ENCODE measurements at regions not wholly inside any gene's neighbourhood (a gene's known extent, or its start where the extent isn't known, plus 50 kb on each side); places are given as distances from the start of the nearest gene placed in this dataset.

DNA sequence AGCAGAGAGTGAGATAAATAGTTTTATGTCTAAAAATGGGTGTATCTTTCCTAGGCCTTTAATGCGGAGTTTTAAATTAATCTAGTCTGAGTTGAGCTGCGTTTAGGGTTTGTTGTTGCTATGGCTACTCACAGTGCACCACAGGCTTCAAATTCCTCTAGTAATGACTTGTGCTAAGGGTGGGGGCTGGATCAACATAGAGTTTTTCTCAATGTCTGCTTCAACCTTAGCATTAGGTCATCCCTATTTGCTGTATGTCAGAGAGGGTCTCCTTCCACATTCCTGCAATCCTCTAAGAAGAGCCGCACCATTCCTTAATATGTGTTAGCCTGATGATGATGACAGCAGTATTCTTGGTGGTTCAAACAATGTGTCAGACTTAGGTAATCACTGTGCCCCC, 465.6 kb upstream of the KIF2A start:
- DNase-seq: no peak

DNA sequence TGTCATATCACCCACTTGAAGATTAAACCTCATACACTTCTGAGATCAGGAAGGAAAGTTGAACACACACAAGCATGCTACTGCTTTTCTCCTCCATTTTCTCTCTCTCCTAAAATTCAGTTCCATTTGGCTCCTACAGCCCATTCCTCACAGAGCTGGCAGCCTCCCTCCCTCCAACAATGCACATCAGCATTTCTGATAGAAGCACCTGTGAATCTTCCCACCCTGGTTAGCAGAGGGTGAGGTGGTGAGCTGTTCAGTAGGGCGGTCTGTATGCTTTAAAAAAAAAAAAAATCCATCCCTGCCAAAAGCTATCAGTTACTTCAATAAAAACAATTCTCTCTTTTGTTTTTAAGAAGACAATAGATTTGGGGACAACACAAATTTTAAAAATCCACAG, 463.2 kb upstream of the KIF2A start:
- no peak for DNase-seq

DNA sequence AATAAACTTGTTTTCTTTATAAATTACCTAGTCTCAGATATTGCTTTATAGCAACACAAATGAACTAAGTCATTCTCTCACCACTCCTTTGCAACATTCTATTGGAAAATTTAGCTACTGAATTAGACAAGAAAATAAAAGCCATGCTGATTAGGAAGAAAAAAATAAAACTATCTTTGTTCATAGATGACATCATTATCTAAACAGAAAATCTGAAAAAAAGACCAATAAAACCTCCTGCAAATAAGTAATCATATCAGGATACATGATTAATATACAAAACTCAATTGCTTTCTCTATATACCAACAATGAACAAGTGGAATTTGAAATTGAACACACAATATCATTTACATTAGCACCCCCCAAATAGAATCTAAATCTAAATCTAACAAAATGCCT, 455.3 kb upstream of the KIF2A start:
- DNase-seq: no peak

DNA sequence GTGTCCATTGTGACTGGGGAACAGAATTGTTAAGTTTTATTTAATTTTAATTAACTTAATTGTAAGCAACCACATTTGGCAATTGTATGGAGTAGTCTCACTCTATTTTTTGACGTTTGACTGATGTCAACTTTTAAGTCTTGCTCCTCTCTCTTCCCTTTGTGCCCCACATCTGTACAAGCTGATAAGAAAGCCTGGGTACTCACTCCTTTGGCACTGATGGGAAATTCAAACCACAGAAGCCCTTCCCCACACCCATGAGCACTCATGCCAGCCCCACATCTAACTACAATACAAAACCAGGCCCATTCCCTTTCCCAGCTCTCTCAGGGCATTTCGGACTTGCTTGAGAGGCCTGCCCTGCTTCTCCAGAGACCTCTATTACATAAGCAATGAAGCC, 451.5 kb upstream of the KIF2A start:
- no peak for DNase-seq

DNA sequence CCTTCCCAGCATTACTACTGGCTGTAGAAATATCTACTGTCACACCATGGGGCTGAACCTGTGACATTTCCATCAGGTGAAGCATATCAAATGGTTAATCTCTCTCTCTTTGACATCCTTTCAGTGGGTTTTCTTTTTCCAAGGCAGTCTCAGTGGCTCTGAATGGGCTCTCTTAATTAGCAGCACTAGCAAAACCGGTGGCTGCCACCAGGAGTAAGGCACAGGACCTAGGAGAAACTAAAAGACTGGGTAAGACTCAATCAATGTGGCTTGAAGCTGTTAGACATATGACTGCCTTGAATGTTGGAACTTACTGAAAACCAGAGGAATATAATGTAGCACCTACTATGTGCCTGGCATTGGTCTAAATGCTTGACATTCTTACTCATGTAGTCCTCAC, 445.0 kb upstream of the KIF2A start:
- no peak for DNase-seq

DNA sequence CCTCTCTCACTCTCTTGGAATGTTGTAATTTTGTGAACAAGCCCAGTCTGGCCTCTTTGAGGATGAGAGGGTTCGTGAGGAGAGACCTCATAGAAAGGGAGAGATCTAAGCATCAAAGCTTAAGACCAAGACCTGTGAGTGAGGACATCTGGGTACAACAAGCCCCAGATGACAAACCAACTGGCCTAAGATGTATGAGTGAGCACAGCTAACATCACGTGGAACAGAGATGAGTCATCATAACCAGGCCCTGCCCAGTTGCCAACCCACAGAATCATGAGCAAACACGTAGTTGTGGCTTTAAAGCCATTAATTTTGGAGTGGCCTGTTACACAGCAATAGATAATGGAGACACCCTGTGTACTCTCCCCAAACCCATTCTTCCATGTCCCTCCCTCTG, 439.1 kb upstream of the KIF2A start:
- no peak for DNase-seq

DNA sequence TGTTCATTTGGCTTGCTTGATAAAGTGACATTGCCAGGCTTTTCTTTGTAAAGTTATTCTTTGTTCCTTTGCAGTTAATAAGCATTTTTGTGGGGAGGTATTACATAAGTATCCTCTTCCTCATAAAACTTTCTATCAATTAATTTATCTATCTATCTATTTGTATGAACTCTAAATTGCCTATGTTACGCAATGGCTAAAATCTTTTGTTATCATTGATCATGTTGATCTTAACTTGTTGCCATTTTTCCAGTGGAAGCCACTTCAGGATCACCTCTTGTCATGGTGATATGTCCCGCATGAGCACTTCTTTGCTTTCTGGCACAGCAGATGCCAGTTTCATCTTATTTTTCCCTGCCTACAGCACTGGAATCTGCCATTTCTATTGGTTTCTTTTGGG, 436.7 kb upstream of the KIF2A start:
- DNase-seq: no peak

DNA sequence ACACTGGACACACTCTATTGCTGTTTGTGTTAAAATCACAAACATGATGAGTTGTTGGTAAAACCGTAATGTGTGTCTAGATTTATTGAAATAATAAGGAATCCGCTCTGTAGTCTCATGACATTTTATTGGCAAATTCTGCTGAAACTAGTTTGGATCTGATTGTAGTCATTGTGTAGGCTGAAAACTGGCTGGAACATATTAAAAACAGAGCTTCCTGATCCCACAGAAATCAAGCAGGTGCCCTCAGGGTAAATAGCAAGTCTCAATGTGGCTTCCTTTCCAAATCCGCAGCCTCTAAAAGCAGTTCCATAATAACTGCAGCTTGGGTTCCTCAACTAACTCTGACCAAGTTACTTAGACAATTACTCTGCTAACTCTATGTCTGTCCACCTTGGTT, 427.5 kb upstream of the KIF2A start:
- no peak for DNase-seq

DNA sequence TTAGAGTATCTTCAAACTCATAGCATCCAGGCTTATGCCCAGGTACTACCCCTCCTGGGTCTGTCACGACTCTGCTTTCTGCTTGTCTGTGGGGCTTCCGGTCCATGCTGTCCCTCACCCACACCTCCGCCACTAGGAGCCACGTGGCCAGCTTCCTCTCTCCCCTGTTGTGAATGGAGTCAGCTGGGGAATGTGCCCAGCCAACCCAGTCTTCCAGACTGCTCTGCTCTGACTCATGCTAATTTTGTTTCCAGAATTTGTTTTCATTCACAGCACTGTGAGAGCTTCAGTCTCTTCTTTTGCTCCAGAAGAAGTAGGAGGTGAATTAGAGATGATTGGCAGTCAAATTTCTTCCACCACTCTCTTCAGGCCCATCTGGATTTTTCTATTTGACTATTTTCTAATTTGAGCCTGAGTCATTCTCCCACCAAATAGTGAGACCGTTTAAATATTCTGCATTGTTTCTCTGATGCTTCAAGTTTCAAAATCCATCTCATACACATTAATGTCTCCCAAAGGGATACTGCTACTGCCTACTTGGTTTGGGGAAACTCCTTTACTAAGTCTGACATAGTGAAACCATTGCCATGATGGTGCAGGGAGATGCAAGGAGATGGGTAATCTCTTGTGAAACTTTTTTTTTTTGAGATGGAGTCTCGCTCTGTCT, 424.1 kb upstream of the KIF2A start:
- DNase-seq: no peak

DNA sequence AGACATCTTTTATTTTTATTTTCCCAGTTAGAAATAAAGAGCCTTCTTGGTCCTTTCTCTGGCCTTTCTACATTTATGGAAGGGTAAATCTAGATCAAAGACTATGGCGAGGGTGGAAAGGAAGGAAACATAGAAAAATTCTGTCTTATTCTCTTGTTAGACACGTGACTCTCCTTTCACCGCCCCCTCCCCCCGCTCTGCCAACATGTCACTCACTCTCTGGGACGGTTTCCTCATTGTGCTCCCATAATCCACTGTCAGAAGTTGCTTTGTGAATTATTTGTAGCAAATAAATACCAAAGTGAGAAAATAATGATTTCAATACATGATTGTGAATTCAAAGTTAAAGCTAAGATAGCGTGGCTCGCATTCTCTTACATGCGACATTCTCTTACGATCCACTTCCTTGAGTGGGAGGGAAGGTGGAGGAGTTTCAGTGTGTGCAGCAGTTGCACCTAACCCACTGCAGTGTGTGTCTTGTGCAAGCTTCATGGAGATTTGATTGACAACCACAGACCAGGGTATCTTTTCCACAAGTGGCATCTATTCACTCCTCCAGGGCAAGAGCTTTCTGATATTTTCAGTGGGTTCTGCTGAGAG, 423.0 kb upstream of the KIF2A start:
- DNase-seq: no peak

DNA sequence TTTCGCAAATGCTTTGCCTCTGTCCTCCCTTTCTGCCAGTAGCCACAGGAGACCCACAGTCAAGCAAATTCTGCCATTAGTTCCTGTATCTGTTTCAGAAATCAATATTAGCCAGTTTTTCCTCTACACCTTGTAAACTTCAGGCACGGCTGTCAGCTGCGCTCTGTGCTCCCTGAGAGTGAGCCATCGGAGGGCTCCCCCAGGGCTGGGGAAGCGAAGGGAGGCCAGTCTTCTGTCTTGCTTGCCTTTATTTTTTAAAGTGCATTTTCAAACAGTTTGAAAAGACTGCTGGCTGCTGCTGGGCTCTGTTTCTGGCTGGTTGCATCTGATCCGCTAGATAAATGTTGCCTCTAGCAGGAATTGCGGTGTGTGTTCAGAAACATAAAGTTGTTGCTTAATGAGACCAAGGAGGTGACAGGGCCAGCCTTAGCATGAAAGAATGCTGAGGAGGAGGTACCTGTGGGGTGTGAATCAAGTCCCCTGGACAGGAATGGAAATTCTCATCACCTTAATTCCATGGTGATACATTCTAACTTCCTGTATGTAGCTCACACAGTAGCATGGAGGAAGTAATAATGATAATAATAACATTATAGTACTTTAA, 421.7 kb upstream of the KIF2A start:
- DNase-seq: no peak

DNA sequence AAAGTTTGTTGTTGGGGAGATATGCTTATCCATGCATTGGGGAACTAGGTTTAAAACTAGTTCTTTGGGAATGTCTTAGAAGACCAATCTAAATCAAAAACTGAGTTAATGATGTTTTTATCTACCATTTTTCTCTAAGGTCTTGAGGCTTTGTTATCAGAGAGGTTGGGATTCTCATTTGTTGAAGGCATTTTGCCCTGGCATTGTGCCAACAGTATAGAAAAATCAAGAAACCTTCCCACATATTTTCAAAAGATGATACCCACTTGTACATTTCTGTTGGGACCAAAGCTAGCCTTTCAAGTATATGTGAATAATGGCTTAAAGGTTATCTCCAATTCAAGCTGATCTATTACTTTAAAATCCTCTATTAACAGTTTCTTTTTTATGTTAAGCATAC, 419.8 kb upstream of the KIF2A start:
- DNase-seq: no peak

DNA sequence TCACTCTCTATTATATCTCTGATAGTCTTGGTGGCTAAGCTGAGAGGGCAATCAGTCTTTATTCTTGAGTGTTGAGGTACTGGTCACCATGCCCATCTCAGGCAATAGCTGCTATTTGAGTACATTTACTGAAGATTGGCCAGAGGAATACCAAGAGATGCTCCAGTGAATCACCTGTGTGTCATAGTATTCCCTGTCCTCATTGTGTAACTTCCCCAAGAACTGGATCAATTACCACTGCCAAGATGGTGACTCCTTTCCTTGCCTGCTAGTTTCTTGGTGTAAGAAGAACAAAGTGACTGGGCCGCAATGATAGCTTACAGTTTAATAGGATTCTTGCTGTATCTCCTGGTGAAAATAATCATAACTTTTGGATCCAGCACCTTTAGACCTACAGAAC, 418.7 kb upstream of the KIF2A start:
- no peak for DNase-seq

DNA sequence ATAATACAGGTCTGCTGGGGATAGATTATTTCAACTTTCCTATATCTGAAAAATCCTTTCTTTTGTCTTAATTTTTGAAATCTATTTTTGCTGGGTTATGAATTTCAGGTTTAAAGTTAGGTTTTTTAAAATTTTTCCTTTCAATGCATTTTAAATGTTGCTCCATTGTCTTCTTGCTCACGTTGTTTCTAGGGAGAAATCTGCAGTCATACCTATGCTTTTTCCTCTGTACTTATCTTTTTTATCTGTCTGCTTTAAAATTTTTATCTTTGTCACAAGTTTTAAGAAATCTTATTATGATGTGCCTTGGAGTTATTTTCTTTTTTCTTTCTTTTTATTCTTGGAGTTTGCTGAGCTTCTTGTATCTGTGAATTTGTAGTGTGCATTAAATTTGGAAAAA, 412.0 kb upstream of the KIF2A start:
- no peak for DNase-seq

DNA sequence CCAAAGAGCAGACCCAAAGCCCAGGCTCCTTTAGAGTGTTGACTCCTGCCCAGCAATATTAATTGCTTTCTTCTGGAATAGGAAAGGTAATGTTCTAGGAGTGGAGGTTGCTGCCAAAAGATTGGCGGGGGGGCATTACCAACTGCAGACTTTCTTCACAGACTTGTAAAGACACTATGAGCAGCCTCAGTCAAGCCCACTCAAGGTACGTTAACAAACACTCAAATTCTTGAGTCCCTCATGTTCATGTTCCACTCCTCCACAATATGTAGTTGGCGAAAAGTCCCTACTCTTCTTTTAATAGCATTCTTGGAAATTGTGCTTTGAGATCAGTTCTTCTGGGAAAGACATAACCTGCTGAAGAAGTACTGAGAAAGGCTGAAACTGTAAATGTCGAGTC, 409.2 kb upstream of the KIF2A start:
- DNase-seq: no peak

DNA sequence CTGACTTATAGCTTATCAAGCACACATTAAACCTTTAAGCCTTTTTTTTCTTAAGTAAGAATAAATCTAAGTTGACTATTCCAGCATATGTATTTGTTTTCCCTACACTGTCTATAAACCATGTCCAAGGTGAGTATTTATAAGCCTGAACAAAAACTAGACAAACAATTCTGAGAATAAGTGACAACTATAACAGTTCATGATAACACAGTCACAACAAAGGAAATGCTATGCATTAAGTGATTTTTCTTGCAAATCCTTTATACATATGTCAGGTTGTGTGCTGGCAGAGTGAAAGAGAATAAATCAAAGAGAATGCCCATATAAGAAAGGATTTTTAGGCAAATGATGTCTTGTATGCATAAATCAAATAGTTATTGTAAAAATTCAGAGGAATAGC, 408.8 kb upstream of the KIF2A start:
- no peak for DNase-seq

DNA sequence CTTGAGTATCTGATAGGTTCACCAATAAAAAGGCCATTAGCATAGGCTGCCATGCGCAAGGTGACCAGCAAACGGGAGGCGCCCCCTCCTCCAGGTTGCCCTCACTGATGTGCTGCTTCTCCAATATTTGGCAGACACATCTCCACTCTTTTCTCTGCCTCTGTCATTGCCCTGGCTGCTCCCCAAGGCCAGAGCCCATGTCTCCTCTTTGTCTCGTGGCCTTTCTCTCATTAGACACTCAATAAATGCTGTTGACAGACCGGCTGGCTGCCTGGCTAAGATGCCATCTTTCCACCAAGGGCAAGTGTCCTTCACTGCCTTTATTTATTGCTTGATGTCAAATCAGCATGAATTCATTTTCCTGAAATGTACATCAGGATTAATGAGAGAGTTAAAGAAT, 404.0 kb upstream of the KIF2A start:
- DNase-seq: no peak

DNA sequence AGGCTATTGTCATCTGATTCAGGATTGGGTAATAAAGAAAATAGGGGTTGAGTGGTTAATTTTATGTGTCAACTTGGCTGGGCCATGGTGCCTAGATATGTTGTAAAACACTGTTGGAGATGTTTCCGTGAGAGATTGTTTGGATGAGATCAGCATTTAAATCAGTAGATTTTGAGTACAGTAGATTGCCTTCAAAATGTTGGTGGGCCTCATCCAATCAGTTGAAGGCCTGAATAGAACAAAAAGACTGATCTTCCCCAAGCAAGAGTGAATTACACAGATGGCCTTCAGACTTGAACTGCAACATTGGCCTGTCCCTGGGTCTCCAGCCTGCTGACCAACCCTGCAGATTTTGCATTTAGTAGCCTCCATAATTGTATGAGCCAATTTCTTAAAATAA, 401.3 kb upstream of the KIF2A start:
- DNase-seq: no peak

DNA sequence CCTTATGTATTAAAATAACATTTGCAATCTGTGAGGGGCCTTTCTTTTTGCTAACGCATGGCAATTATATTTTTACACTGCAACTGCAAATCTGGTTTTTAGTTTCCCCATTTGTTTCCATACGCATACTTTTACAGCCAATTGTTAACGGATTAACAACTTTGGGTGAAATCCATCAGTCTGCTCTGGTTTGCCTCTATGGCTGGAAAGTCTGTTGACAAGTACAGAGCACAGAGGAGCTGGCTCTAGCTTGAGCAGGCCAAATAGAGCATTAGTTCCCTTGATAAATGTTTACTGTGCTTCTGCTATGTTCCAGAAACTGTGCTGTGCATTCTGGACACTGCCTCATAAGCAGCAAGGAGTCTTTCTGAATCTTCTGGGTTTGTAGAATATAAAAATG, 400.4 kb upstream of the KIF2A start:
- no peak for DNase-seq

DNA sequence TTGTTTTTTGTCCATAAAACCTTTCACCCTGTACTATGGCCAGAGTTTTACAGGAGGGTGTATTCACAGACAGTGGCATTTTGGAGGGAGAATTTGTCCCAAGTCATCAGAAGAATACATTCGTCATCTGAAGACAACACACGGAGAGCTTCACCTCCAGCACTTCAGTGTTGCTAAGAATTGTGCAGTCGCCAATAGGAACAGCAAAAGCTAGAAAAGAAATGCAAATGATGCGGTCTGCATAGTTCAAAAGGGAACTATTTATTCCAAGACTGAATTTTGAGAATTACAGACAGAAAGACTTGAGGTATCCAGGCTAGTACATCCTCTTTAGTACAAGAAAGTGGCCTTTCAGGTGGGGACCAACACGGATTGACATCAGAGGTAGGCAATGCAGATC, 399.2 kb upstream of the KIF2A start:
- no peak for DNase-seq

DNA sequence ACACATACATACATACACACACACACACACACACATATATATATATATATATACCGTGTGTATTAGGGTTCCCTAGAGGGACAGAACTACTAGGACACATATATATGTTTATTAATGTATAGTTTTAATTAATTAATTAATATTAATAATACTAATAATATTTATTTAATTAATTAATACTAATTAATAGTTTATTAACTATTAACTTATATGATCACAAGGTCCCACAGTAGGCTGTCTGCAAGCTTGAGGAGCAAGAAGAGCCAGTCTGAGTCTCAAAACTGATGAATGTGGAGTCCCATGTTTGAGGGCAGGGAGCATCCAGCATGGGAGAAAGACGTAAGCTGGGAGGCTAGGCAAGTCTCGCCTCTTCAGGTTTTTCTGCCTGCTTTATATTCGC, 398.0 kb upstream of the KIF2A start:
- no peak for DNase-seq

DNA sequence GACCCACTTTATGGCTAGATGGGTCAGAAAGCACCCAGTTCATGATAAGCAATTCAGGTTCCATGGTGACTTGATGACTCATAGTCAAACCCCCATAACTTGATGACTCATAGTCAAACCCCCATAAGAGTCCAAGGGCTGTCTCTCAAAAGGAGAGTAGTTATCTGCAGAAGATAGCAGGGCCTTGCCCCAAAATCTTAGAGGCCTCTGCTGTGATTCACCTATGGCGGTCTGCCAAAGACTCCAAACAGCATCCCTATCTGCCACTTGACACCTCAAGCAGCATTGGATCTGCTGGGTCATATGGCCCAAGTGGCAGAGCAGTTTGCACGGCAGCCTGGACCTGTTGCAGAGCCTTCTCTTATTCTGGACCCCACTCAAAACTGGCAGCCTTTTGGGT, 395.2 kb upstream of the KIF2A start:
- DNase-seq: no peak

DNA sequence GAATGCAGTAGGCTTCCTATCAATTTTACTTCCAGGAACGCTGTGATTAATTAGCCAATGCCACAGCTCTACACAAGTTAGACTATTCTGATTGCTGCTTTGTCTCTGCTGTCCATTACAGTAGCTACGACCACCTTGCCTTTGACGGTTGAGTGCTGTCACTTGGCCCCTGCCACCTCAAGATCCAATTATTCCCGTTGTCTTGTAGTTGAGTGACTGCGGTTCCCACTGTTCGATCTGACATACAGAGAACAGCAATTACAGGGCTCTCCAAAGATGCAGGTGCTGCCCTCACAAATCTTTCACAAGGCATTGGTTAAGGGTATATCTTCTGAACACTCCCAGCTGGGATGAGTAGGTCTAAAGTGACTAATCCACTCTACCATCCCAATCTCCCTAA, 393.4 kb upstream of the KIF2A start:
- DNase-seq: no peak

DNA sequence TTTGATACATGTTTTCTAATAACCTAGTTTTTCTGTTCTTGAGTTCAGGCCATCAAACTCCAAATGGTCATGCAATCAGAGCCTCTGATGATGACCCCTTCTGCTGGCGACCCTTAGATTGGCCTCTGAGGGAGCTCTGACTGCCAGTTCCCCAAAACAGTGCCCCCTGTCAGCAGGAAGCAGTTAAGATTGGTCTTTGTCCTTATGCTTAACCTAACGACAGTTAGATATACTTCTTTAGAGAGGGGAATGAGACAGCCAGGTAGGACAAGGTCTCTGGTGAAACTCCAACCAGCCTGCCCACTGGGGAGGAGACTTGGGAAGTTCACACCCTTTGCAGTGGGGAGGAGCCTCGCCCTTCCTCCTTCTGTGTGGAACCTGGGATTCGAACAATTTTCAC, 390.4 kb upstream of the KIF2A start:
- DNase-seq: no peak
